Naive thymus-derived CD8-positive, alpha-beta T cell (primary cell): ENCODE measurements at regions not wholly inside any gene's neighbourhood (a gene's known extent, or its start where the extent isn't known, plus 50 kb on each side); places are given as distances from the start of the nearest gene placed in this dataset.

Experiments
- ATAC-seq, 2 donors: fragments of 150-1000 bp; cut with Tn5 transposase in 1 of 2; sonication (Bioruptor Pico), chemical (Tn5 transposase) in 1 of 2; 1 replicate in 1 of 2; 2 replicates in 1 of 2; pipeline ENCODE4 v1.10.0; 2021; ENCODE audit warnings: mild to moderate bottlenecking in 2 of 2, moderate library complexity in 2 of 2
- POLR2A ChIA-PET: fragments of 350-600 bp; sonication (Branson Sonifier 250); formaldehyde crosslinking; loops from one replicate; lab custom pipeline; 2021; ENCODE audit warnings: antibody characterized with exemption; lab: Charles Lee
- DNase-seq, 10 donors: peaks; one replicate each; pipeline versions ENCODE4 v3.0.0 to v3.0.0-alpha.2; 2020 to 2022
- H3K27ac Mint-ChIP-seq, 10 donors: one replicate each; pipeline ENCODE4 v1.8.0; 2020 to 2022; ENCODE audit warnings: mild to moderate bottlenecking in 10 of 10, mixed read lengths in 10 of 10, moderate library complexity in 4 of 10, inconsistent platforms in 1 of 10
- H3K27me3 Mint-ChIP-seq, 5 donors: one replicate each; pipeline ENCODE4 v1.8.0; 2021 to 2022; ENCODE audit warnings: mixed read lengths in 5 of 5
- H3K36me3 Mint-ChIP-seq, 3 donors: one replicate each; pipeline ENCODE4 v1.8.0; 2020 to 2022; ENCODE audit warnings: mixed read lengths in 3 of 3, mild to moderate bottlenecking in 2 of 3, inconsistent platforms in 1 of 3
- H3K4me1 Mint-ChIP-seq, 4 donors: one replicate each; pipeline ENCODE4 v1.8.0; 2021 to 2022; ENCODE audit warnings: mixed read lengths in 4 of 4
- H3K4me3 Mint-ChIP-seq, 10 donors: one replicate each; pipeline ENCODE4 v1.8.0; 2020 to 2022; ENCODE audit warnings: mild to moderate bottlenecking in 10 of 10, mixed read lengths in 10 of 10, moderate library complexity in 6 of 10, inconsistent platforms in 1 of 10
- H3K9me3 Mint-ChIP-seq, 9 donors: one replicate each; pipeline ENCODE4 v1.8.0; 2020 to 2022; ENCODE audit warnings: mixed read lengths in 9 of 9, mild to moderate bottlenecking in 3 of 9, inconsistent platforms in 1 of 9, moderate library complexity in 1 of 9

- Mint-ChIP-seq H3K27me3 (peaks cover 0 to 2% (median 0%) of the 10 kb centered on the region in 5 donors), H3K4me1 (no peaks in the 10 kb centered on the region), H3K27ac (no peak overlapping the region), H3K36me3 (peaks cover 0 to 6% (median 0%) of the 10 kb centered on the region in 3 donors), H3K4me3 (no peak overlapping the region), H3K9me3 (peaks cover 0 to 25% (median 7%) of the 10 kb centered on the region in 9 donors)
- DNase-seq (no peak), ATAC-seq (no peak)
- POLR2A ChIA-PET = no interaction called here
These were observed 486.2 kb downstream of the HDGFL1 start for GRCh38 chr6:23055523-23055922.

- no peak for ATAC-seq
- Mint-ChIP-seq H3K4me3 (no peak overlapping the region), H3K9me3 (peaks cover 0 to 13% (median 0%) of the 10 kb centered on the region in 9 donors), H3K36me3 (peaks cover 0 to 3% (median 0%) of the 10 kb centered on the region in 3 donors), H3K4me1 (no peaks in the 10 kb centered on the region), H3K27me3 (peaks cover 0 to 2% (median 0%) of the 10 kb centered on the region in 5 donors), H3K27ac (no peak overlapping the region)
- POLR2A ChIA-PET = no interaction called here
- no peak for DNase-seq
These were observed 504.5 kb downstream of the HDGFL1 start for GRCh38 chr6:23073821-23074220.

GRCh38 chr6:23077772-23078171, 508.4 kb downstream of the HDGFL1 start:
- ATAC-seq = no peak
- peaks cover 0 to 3% (median 0%) of the 10 kb centered on the region in 3 donors for H3K36me3 Mint-ChIP-seq
- no peak overlapping the region for H3K4me3 Mint-ChIP-seq
- POLR2A ChIA-PET = no interaction called here
- DNase-seq = no peak
- no peak overlapping the region for H3K27ac Mint-ChIP-seq
- H3K9me3 Mint-ChIP-seq = peaks cover 0 to 13% (median 0%) of the 10 kb centered on the region in 9 donors
- peaks cover 0 to 2% (median 0%) of the 10 kb centered on the region in 5 donors for H3K27me3 Mint-ChIP-seq
- no peaks in the 10 kb centered on the region for H3K4me1 Mint-ChIP-seq

- no peaks in the 10 kb centered on the region for H3K4me1 Mint-ChIP-seq
- POLR2A ChIA-PET = no interaction called here
- no peak overlapping the region for H3K27ac Mint-ChIP-seq
- no peaks in the 10 kb centered on the region for H3K36me3 Mint-ChIP-seq
- no peak overlapping the region for H3K4me3 Mint-ChIP-seq
- ATAC-seq (no peak), DNase-seq (no peak)
- H3K27me3 Mint-ChIP-seq = no peaks in the 10 kb centered on the region
- no peaks in the 10 kb centered on the region for H3K9me3 Mint-ChIP-seq
These were observed 512.3 kb downstream of the HDGFL1 start for GRCh38 chr6:23081701-23082100.

- Mint-ChIP-seq H3K4me3 (no peak overlapping the region), H3K27ac (no peak overlapping the region), H3K27me3 (no peaks in the 10 kb centered on the region), H3K4me1 (no peaks in the 10 kb centered on the region), H3K36me3 (no peaks in the 10 kb centered on the region), H3K9me3 (peaks cover 0 to 3% (median 0%) of the 10 kb centered on the region in 9 donors)
- no peak for ATAC-seq
- DNase-seq = no peak
- POLR2A ChIA-PET = no interaction called here
These were observed 516.7 kb downstream of the HDGFL1 start for GRCh38 chr6:23086100-23086499.

- no peaks in the 10 kb centered on the region for H3K4me1 Mint-ChIP-seq
- no peak overlapping the region for H3K27ac Mint-ChIP-seq
- peaks cover 0 to 4% (median 0%) of the 10 kb centered on the region in 5 donors for H3K27me3 Mint-ChIP-seq
- POLR2A ChIA-PET = no interaction called here
- DNase-seq = no peak
- no peak overlapping the region for H3K4me3 Mint-ChIP-seq
- peaks cover 0 to 4% (median 0%) of the 10 kb centered on the region in 9 donors for H3K9me3 Mint-ChIP-seq
- no peaks in the 10 kb centered on the region for H3K36me3 Mint-ChIP-seq
- ATAC-seq = no peak
These were observed 518.1 kb downstream of the HDGFL1 start for GRCh38 chr6:23087471-23087870.

- Mint-ChIP-seq H3K4me1 (no peaks in the 10 kb centered on the region), H3K4me3 (no peak overlapping the region), H3K9me3 (peaks cover 0 to 4% (median 0%) of the 10 kb centered on the region in 9 donors), H3K36me3 (no peaks in the 10 kb centered on the region), H3K27ac (no peak overlapping the region), H3K27me3 (peaks cover 0 to 4% (median 0%) of the 10 kb centered on the region in 5 donors)
- no peak for ATAC-seq
- DNase-seq = no peak
- POLR2A ChIA-PET = no interaction called here
These were observed 519.4 kb downstream of the HDGFL1 start for GRCh38 chr6:23088761-23089160.

GRCh38 chr6:23089981-23090380, 520.6 kb downstream of the HDGFL1 start:
- H3K9me3 Mint-ChIP-seq = peaks cover 0 to 9% (median under 1%) of the 10 kb centered on the region in 9 donors
- no peak overlapping the region for H3K27ac Mint-ChIP-seq
- no peaks in the 10 kb centered on the region for H3K36me3 Mint-ChIP-seq
- H3K4me1 Mint-ChIP-seq = no peaks in the 10 kb centered on the region
- H3K27me3 Mint-ChIP-seq = peaks cover 0 to 4% (median 0%) of the 10 kb centered on the region in 5 donors
- ATAC-seq (no peak), DNase-seq (no peak)
- no peak overlapping the region for H3K4me3 Mint-ChIP-seq
- POLR2A ChIA-PET = no interaction called here

GRCh38 chr6:23091795-23092194, 522.4 kb downstream of the HDGFL1 start:
- H3K27me3 Mint-ChIP-seq = peaks cover 0 to 4% (median 0%) of the 10 kb centered on the region in 5 donors
- H3K4me3 Mint-ChIP-seq = no peak overlapping the region
- no peaks in the 10 kb centered on the region for H3K4me1 Mint-ChIP-seq
- POLR2A ChIA-PET = no interaction called here
- H3K36me3 Mint-ChIP-seq = no peaks in the 10 kb centered on the region
- ATAC-seq = no peak
- H3K27ac Mint-ChIP-seq = no peak overlapping the region
- DNase-seq = no peak
- peaks cover 0 to 10% (median 4%) of the 10 kb centered on the region in 9 donors for H3K9me3 Mint-ChIP-seq

- no peaks in the 10 kb centered on the region for H3K4me1 Mint-ChIP-seq
- POLR2A ChIA-PET = no interaction called here
- no peak overlapping the region for H3K4me3 Mint-ChIP-seq
- H3K27ac Mint-ChIP-seq = no peak overlapping the region
- ATAC-seq (no peak), DNase-seq (no peak)
- peaks cover 0 to 4% (median 0%) of the 10 kb centered on the region in 3 donors for H3K36me3 Mint-ChIP-seq
- H3K27me3 Mint-ChIP-seq = peaks cover 0 to 6% (median under 1%) of the 10 kb centered on the region in 5 donors
- H3K9me3 Mint-ChIP-seq = peaks cover 0 to 12% (median 5%) of the 10 kb centered on the region in 9 donors
These were observed 527.5 kb downstream of the HDGFL1 start for GRCh38 chr6:23096876-23097275.

GRCh38 chr6:23097566-23097965, 528.2 kb downstream of the HDGFL1 start:
- H3K9me3 Mint-ChIP-seq = peaks cover 0 to 14% (median 5%) of the 10 kb centered on the region in 9 donors
- DNase-seq = no peak
- no peak overlapping the region for H3K4me3 Mint-ChIP-seq
- H3K4me1 Mint-ChIP-seq = no peaks in the 10 kb centered on the region
- peaks cover 0 to 6% (median 0%) of the 10 kb centered on the region in 5 donors for H3K27me3 Mint-ChIP-seq
- no peak overlapping the region for H3K27ac Mint-ChIP-seq
- POLR2A ChIA-PET = no interaction called here
- no peak for ATAC-seq
- peaks cover 0 to 4% (median 0%) of the 10 kb centered on the region in 3 donors for H3K36me3 Mint-ChIP-seq

- Mint-ChIP-seq H3K9me3 (peaks cover 5 to 31% (median 6%) of the 10 kb centered on the region in 9 donors), H3K27me3 (no peaks in the 10 kb centered on the region), H3K27ac (no peak overlapping the region), H3K4me1 (no peaks in the 10 kb centered on the region), H3K36me3 (peaks cover 0 to 3% (median 0%) of the 10 kb centered on the region in 3 donors), H3K4me3 (no peak overlapping the region)
- POLR2A ChIA-PET = no interaction called here
- DNase-seq (no peak), ATAC-seq (no peak)
These were observed 537.6 kb downstream of the HDGFL1 start for GRCh38 chr6:23106951-23107350.

- H3K36me3 Mint-ChIP-seq = peaks cover 0 to 11% (median 0%) of the 10 kb centered on the region in 3 donors
- POLR2A ChIA-PET = no interaction called here
- ATAC-seq (no peak), DNase-seq (no peak)
- H3K9me3 Mint-ChIP-seq = peaks cover 0 to 39% (median 13%) of the 10 kb centered on the region in 9 donors
- H3K27ac Mint-ChIP-seq = no peak overlapping the region
- H3K4me3 Mint-ChIP-seq = no peak overlapping the region
- no peaks in the 10 kb centered on the region for H3K27me3 Mint-ChIP-seq
- H3K4me1 Mint-ChIP-seq = no peaks in the 10 kb centered on the region
These were observed 542.6 kb downstream of the HDGFL1 start for GRCh38 chr6:23111984-23112383.
